Cardiac muscle cell (in vitro differentiated cells and primary cell): ENCODE measurements at regions not wholly inside any gene's neighbourhood (a gene's known extent, or its start where the extent isn't known, plus 50 kb on each side); places are given as distances from the start of the nearest gene placed in this dataset.
A peak's percentile ranks its signal among the peaks of the same experiment; 100 is the strongest.

ENCODE experiments used
- DNase-seq, 2 donors: peaks; one replicate each; pipeline versions ENCODE4 v3.0.0 to v3.0.0-alpha.2; 2010 to 2017; ENCODE audit warnings: low read depth in 1 of 2, low spot score in 1 of 2
- H3K27ac ChIP-seq: fragments of 200-600 bp; sonication (generic); 2 replicates; pipeline ENCODE4 v1.5.1; 2016
- H3K27me3 ChIP-seq: fragments of 200-600 bp; sonication (generic); 2 replicates; pipeline ENCODE4 v1.6.0; 2016; ENCODE audit warnings: control low read depth
- H3K36me3 ChIP-seq: fragments of 200-600 bp; sonication (generic); 2 replicates; pipeline ENCODE4 v1.5.1; 2016; ENCODE audit warnings: control low read depth
- H3K4me1 ChIP-seq: fragments of 200-600 bp; sonication (generic); 2 replicates; pipeline ENCODE4 v1.8.1; 2017; ENCODE audit warnings: low read depth, mild to moderate bottlenecking, mixed run types
- H3K4me3 ChIP-seq: fragments of 200-600 bp; sonication (generic); 2 replicates; pipeline ENCODE4 v1.5.1; 2016; ENCODE audit warnings: mild to moderate bottlenecking
- H3K9me3 ChIP-seq: fragments of 200-600 bp; sonication (generic); 2 replicates; pipeline ENCODE4 v1.5.1; 2017; ENCODE audit warnings: low read depth, mild to moderate bottlenecking, control low read depth
- TF ChIP-seq, protein P1 (sequence below): IDR thresholded peaks from 2 replicates; pipeline ENCODE4 v1.5.1; 2012; ENCODE audit warnings: low read depth, mild to moderate bottlenecking, low read length

GRCh38 chr5:92560698-92561401, 1020.2 kb downstream of the NR2F1-AS1 start:
- Histone ChIP-seq H3K9me3 (no peaks in the 10 kb centered on the region), H3K4me3 (no peak overlapping the region), H3K27me3 (peaks cover 8% of the 10 kb centered on the region), H3K4me1 (no peaks in the 10 kb centered on the region), H3K36me3 (no peaks in the 10 kb centered on the region), H3K27ac (no peak overlapping the region)
- peak in 1 of 2 donors; percentile 56 for DNase-seq
- TF ChIP-seq, protein P1, sequence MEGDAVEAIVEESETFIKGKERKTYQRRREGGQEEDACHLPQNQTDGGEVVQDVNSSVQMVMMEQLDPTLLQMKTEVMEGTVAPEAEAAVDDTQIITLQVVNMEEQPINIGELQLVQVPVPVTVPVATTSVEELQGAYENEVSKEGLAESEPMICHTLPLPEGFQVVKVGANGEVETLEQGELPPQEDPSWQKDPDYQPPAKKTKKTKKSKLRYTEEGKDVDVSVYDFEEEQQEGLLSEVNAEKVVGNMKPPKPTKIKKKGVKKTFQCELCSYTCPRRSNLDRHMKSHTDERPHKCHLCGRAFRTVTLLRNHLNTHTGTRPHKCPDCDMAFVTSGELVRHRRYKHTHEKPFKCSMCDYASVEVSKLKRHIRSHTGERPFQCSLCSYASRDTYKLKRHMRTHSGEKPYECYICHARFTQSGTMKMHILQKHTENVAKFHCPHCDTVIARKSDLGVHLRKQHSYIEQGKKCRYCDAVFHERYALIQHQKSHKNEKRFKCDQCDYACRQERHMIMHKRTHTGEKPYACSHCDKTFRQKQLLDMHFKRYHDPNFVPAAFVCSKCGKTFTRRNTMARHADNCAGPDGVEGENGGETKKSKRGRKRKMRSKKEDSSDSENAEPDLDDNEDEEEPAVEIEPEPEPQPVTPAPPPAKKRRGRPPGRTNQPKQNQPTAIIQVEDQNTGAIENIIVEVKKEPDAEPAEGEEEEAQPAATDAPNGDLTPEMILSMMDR: no peak

DNA sequence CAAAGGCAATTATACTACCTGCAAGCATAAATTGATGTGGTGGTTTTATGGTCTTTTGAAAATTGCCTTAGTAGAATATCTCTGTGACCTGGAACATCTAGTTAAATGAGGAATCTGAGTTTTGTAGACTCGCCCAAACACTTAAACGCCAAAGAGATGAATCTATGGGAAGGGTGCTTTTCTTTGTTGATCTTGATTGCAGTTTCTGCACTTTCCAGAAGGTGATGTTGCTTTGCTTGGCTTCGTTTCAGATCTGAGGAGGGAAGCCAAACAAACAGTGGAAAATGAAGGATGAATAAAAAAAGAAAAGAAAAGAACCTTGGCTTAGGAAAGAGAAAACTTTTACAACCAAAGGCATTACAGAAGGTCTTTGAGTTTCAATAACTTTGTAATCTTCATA, 1021.2 kb downstream of the NR2F1-AS1 start:
- Histone ChIP-seq H3K36me3 (no peaks in the 10 kb centered on the region), H3K27me3 (peaks cover 8% of the 10 kb centered on the region), H3K4me3 (no peak overlapping the region), H3K4me1 (no peaks in the 10 kb centered on the region), H3K9me3 (no peaks in the 10 kb centered on the region), H3K27ac (no peak overlapping the region)
- TF ChIP-seq, protein P1: peak; percentile 17
- peak in 1 of 2 donors; percentile 43 for DNase-seq

DNA sequence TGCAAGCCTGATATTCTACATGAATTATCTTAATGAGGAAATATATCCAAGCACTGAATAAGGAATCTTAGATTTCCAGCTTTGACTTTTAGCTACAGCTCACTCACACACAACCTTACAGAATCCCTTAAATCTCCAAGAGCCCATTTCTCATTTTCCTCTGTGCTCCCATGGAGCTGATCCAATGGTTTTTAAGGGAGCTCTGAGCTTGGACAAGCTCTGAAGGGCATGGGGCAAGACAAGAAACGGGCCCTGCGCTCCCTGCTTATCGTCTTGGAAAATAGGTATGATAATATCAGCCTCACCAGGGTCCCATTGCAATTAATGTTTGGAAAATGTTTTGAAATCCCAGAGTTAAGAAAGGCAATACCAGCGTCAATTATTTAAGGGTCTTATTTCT, 1021.7 kb downstream of the NR2F1-AS1 start:
- Histone ChIP-seq H3K27ac (no peak overlapping the region), H3K9me3 (no peaks in the 10 kb centered on the region), H3K4me1 (no peaks in the 10 kb centered on the region), H3K27me3 (peaks cover 8% of the 10 kb centered on the region), H3K4me3 (no peak overlapping the region), H3K36me3 (no peaks in the 10 kb centered on the region)
- DNase-seq: no peak
- TF ChIP-seq, protein P1: no peak

DNA sequence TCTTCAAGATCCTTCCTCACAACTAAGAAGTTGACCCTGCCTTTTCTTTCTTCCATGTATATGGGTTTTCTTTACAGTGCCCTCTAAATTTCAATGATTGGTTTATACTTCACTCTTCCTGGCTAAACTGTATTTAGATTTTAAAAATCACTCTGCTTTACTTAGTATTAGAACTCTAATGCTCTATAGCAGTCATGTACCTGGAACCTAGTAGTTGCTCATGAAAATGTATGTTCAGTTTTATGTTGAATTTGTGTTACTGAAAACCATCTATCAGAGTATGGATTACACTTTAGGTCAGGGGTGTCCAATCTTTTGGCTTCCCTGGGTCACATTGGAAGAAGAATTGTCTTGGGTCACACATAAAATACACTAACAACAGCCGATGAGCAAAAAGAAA, 1024.3 kb downstream of the NR2F1-AS1 start:
- TF ChIP-seq, protein P1: no peak
- H3K4me1 ChIP-seq: no peaks in the 10 kb centered on the region
- DNase-seq: no peak
- no peaks in the 10 kb centered on the region for H3K36me3 ChIP-seq
- H3K27me3 ChIP-seq: peaks cover 5% of the 10 kb centered on the region
- no peaks in the 10 kb centered on the region for H3K9me3 ChIP-seq
- H3K4me3 ChIP-seq: no peak overlapping the region
- no peak overlapping the region for H3K27ac ChIP-seq

- no peaks in the 10 kb centered on the region for H3K9me3 ChIP-seq
These were observed 1026.5 kb downstream of the NR2F1-AS1 start for GRCh38 chr5:92554447-92555085.

More at GRCh38 chr5:92554447-92555085, 1026.5 kb downstream of the NR2F1-AS1 start:
- TF ChIP-seq, protein P1: no peak
- H3K27ac ChIP-seq: no peak overlapping the region
- H3K27me3 ChIP-seq: no peaks in the 10 kb centered on the region
- peak in 1 of 2 donors; percentile 46 for DNase-seq
- no peaks in the 10 kb centered on the region for H3K4me1 ChIP-seq
- no peaks in the 10 kb centered on the region for H3K36me3 ChIP-seq
- H3K4me3 ChIP-seq: no peak overlapping the region
